ENCODE measurements at regions not wholly inside any gene's neighbourhood (a gene's known extent, or its start where the extent isn't known, plus 50 kb on each side); places are given as distances from the start of the nearest gene placed in this dataset.

GRCh38 chr17:33652731-33653398, 359.8 kb upstream of the ASIC2 start:
- no peak overlapping the region for H3K27ac ChIP-seq
- no peak for DNase-seq
- no peaks in the 10 kb centered on the region for H3K4me1 ChIP-seq
- WGBS, 2 donors, result 79 to 84% methylated on average over 6 of the region's 6 CpGs
- no peaks in the 10 kb centered on the region for H3K36me3 ChIP-seq
- H3K4me3 ChIP-seq, result no peak overlapping the region
- no peaks in the 10 kb centered on the region for H3K9me3 ChIP-seq
- intact Hi-C loops (cut with DNase I), result no loop called here
- no peak for TF ChIP-seq POLR2AphosphoS5 (IDR thresholded peaks at IDR 0.05)
- TF ChIP-seq CTCF (IDR thresholded peaks at IDR 0.05), result no peak
- no peaks in the 10 kb centered on the region for H3K27me3 ChIP-seq

- DNase-seq, result no peak
- Histone ChIP-seq H3K9me3 (no peaks in the 10 kb centered on the region), H3K4me1 (no peaks in the 10 kb centered on the region), H3K27ac (no peak overlapping the region), H3K27me3 (no peaks in the 10 kb centered on the region), H3K4me3 (no peak overlapping the region), H3K36me3 (no peaks in the 10 kb centered on the region)
- intact Hi-C loops (cut with DNase I), result no loop called here
- TF ChIP-seq CTCF (IDR thresholded peaks at IDR 0.05), result no peak
- no peak for TF ChIP-seq POLR2AphosphoS5 (IDR thresholded peaks at IDR 0.05)
- TF ChIP-seq POLR2A (IDR thresholded peaks at IDR 0.05), result no peak
- TF ChIP-seq EP300 (IDR thresholded peaks at IDR 0.05), result no peak
Measured at GRCh38 chr17:33653399-33653788, 360.3 kb upstream of the ASIC2 start.

- Histone ChIP-seq H3K9me3 (no peaks in the 10 kb centered on the region), H3K27me3 (no peaks in the 10 kb centered on the region), H3K4me1 (no peaks in the 10 kb centered on the region), H3K4me3 (no peak overlapping the region), H3K27ac (no peak overlapping the region), H3K36me3 (no peaks in the 10 kb centered on the region)
- TF ChIP-seq CTCF (IDR thresholded peaks at IDR 0.05) (no peak), POLR2A (IDR thresholded peaks at IDR 0.05) (no peak), POLR2AphosphoS5 (IDR thresholded peaks at IDR 0.05) (no peak), EP300 (IDR thresholded peaks at IDR 0.05) (no peak)
- intact Hi-C loops (cut with DNase I), result no loop called here
- WGBS, 2 donors, result 59 to 61% methylated on average over 4 of the region's 4 CpGs
- no peak for DNase-seq
Measured at GRCh38 chr17:33657181-33657580, 364.1 kb upstream of the ASIC2 start.

- intact Hi-C loops (cut with DNase I), result no loop called here
- no peaks in the 10 kb centered on the region for H3K27me3 ChIP-seq
- no peaks in the 10 kb centered on the region for H3K4me1 ChIP-seq
- H3K36me3 ChIP-seq, result no peaks in the 10 kb centered on the region
- no peak for DNase-seq
- no peak for TF ChIP-seq POLR2A (IDR thresholded peaks at IDR 0.05)
- 43 to 50% methylated on average over 3 of the region's 3 CpGs for WGBS, 2 donors
- no peak overlapping the region for H3K27ac ChIP-seq
- no peak overlapping the region for H3K4me3 ChIP-seq
- H3K9me3 ChIP-seq, result no peaks in the 10 kb centered on the region
Measured at GRCh38 chr17:33661975-33662374, 368.9 kb upstream of the ASIC2 start.

GRCh38 chr17:33664116-33664840, 371.2 kb upstream of the ASIC2 start:
- no peak for TF ChIP-seq CTCF (IDR thresholded peaks at IDR 0.05)
- no peak for TF ChIP-seq POLR2A (IDR thresholded peaks at IDR 0.05)
- no peak for TF ChIP-seq EP300 (IDR thresholded peaks at IDR 0.05)
- no peak for TF ChIP-seq POLR2AphosphoS5 (IDR thresholded peaks at IDR 0.05)
- Histone ChIP-seq H3K9me3 (no peaks in the 10 kb centered on the region), H3K4me3 (no peak overlapping the region), H3K4me1 (no peaks in the 10 kb centered on the region), H3K36me3 (no peaks in the 10 kb centered on the region), H3K27me3 (no peaks in the 10 kb centered on the region), H3K27ac (no peak overlapping the region)
- no peak for DNase-seq
- intact Hi-C loops (cut with DNase I), result no loop called here
- WGBS, 2 donors, result 69 to 73% methylated on average over 8 of the region's 8 CpGs
